ENCODE measurements at regions not wholly inside any gene's neighbourhood (a gene's known extent, or its start where the extent isn't known, plus 50 kb on each side); places are given as distances from the start of the nearest gene placed in this dataset.

- no peak for TF ChIP-seq CTCF (IDR thresholded peaks at IDR 0.05)
- no peak for TF ChIP-seq POLR2A (IDR thresholded peaks at IDR 0.05)
Measured at GRCh38 chr4:178081176-178081575, 638.9 kb upstream of the AGA start.

Measured in heart left ventricle (tissue), 13 donors.